LHCN-M2 (cell line): ENCODE measurements at regions not wholly inside any gene's neighbourhood (a gene's known extent, or its start where the extent isn't known, plus 50 kb on each side); places are given as distances from the start of the nearest gene placed in this dataset.
"Not testable (repeated sequence)": the region's sequence is repeated elsewhere in the genome, so short reads cannot be mapped to it uniquely, and the experiment has no call there.

ENCODE experiments used
- DNase-seq: peaks from one replicate; pipeline ENCODE4 v3.0.0-alpha.2; 2012; ENCODE audit warnings: low read depth

- DNase-seq, result no peak
Measured at GRCh38 chrX:34576864-34577263, 80.2 kb downstream of the TMEM47 start.

DNA sequence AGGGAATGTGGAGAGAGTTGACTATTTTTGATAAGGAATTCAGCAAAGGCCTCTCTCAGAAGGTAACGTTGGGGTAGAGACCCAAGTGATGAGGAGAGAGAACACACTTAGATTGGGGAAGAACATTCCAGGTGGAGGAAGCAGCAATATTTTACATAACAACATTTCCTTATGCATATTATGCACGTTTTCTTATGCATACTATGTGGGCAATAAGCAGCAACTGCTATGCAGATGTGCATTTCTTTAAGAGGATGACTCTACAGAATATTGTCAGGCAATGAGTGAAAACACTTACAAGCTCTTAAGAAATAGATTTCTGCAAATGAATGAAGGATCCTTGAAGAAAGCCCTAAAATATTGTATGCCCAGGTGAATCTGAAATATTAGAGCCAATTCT lies 91.1 kb downstream of the TMEM47 start:
- DNase-seq, result no peak

DNA sequence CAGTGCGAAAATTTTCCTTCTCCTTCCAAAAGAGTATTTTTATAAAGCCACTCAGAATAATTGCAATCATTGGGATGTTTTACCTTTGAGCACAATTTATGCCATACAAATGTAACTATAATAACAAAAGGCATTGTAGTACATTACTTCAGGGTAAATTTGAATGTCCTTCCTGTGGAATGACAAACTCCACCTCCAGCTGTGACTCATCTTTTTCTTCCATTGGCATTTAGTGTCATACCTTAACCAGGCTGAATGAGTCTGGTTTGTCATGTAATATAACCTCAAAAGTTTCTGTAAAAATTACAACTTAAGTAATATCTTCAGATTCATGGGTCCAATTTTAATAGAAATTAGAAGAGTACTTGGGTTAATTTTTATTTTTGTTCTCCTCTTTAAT lies 93.3 kb downstream of the TMEM47 start:
- peak; percentile 18 for DNase-seq

DNA sequence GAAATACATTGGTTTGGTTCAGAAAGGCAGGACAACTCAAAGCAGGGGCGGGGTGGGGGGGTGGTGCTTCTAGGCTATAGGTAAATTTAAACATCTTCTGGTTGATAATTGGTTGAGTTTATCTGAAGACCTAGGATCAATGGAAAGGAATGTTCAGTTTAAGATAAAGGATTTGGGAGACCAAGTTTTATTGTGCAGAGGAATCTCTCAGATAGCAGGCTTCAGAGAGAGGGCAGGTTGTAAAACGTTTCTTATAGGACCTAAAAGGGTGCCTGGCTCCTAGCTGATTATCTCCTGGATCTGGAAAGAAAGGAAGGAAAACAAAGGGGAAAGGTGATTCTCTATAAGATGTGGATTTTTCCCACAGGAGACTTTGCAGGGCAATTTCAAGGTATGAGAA lies 94.0 kb downstream of the TMEM47 start:
- DNase-seq, result no peak

- DNase-seq, result no peak
Measured at GRCh38 chrX:34562006-34562405, 95.1 kb downstream of the TMEM47 start.

GRCh38 chrX:34560180-34560579 lies 96.9 kb downstream of the TMEM47 start:
- DNase-seq, result no peak

GRCh38 chrX:34559325-34559724 lies 97.8 kb downstream of the TMEM47 start:
- DNase-seq, result peak; percentile 28

GRCh38 chrX:34557733-34558132 lies 99.4 kb downstream of the TMEM47 start:
- DNase-seq, result no peak

GRCh38 chrX:34555481-34555880 lies 101.6 kb downstream of the TMEM47 start:
- DNase-seq, result no peak

- peak; percentile 5 for DNase-seq
Measured at GRCh38 chrX:34546366-34546765, 110.7 kb downstream of the TMEM47 start.

DNA sequence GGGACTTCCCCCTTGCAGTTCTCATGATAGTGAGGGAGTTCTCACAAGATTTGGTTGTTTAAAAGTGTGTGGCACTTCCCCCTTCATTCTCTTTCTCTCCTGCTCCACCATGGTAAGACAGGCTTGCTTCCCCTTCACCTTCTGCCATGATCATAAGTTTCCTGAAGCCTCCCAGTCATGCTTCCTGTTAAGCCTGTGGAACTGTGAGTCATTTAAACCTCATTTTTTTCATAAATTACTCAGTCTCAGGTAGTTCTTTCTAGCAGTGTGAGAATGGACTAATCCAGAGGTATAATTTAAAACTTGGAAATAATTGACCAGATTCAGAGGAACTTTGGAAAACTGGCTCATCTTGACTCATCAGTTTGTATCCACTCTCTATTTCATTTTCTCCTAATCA lies 129.0 kb downstream of the TMEM47 start:
- DNase-seq, result peak; percentile 1

- DNase-seq, result peak; percentile 12
Measured at GRCh38 chrX:34521563-34521962, 135.5 kb downstream of the TMEM47 start.

GRCh38 chrX:34509394-34509793 lies 147.7 kb downstream of the TMEM47 start:
- no peak for DNase-seq

- DNase-seq, result no peak
Measured at GRCh38 chrX:34503119-34503518, 154.0 kb downstream of the TMEM47 start.

DNA sequence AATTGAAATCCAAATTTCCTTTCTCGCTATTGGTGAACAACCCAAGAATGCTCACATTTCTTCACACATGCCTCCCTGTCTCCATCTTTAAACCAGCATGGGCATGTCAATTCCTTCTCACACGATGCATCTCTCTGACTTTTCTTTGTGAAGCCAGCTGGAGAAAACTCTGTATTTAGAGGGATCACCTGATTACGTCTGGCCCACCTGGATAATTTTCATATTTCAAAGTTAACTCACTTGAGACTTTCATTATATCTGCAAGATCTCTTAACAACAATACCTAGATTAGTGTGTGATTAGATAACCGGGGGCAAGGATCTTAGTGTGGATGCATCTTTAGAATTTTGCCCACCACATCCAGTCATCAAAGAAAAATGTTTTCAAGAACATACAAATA lies 164.0 kb downstream of the TMEM47 start:
- no peak for DNase-seq

DNA sequence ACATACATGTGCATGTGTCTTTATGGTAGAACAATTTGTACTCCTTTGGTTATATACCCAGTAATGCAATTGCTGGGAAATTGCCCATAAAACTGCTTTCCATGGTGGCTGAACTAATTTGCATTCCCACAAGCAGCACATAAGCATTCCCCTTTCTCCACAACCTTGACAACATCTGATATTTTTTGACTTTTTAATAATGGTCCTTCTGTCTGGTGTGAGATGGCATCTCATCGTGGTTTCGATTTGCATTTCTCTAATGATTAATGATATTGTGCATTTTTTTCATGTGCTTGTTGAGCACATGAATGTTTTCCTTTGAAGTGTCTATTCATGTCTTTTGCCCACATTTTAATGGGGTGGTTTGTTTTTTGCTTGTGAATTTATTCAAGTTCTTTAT lies 166.0 kb downstream of the TMEM47 start:
- no peak for DNase-seq

GRCh38 chrX:34487364-34487763 lies 169.7 kb downstream of the TMEM47 start:
- DNase-seq, result no peak

- no peak for DNase-seq
Measured at GRCh38 chrX:34483980-34484379, 173.1 kb downstream of the TMEM47 start.

GRCh38 chrX:34470507-34470906 lies 186.6 kb downstream of the TMEM47 start:
- DNase-seq, result no peak

- DNase-seq, result peak; percentile 75
Measured at GRCh38 chrX:34467437-34467836, 189.6 kb downstream of the TMEM47 start.

GRCh38 chrX:34463220-34463619 lies 193.9 kb downstream of the TMEM47 start:
- not testable (repeated sequence) for DNase-seq

- not testable (repeated sequence) for DNase-seq
Measured at GRCh38 chrX:34457850-34458249, 199.2 kb downstream of the TMEM47 start.

DNA sequence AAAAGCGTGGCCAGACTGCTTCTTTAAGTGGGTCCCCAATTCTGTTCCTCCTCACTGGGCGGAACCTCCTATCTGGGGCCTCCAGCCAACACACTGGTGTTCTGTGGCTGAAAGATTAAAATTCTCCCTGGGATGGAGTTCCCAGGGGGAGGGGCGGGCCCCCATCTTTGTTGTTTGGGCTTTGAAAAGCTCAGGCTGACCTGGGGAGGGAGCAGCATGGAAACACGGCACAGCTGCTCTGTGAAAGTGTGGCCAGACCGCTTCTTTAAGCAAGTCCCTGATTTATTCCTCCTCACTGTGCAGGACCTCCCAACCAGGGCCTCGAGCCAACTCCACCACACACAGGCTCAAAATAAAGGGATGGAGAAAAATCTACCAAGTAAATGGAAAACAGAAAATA lies 219.5 kb downstream of the TMEM47 start:
- DNase-seq, result no peak

DNA sequence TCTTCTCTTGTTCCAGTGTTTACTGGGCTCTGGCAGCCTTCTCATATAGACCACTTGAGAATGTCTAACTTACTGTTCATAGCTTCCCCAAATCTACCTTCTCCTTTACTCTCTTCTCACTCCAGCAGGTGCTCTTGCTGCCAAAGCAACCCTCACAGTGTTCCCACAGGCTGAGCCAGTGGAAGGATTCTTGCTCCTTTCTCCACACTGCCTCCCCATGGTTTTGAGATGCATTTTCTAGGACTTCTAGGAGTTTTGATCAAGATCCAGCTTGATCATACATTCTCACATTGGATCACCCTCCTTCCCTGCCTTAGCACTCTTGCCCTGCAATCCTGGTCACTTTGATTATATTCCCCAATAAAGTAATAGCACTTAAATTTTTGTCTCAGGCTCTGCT lies 230.8 kb downstream of the TMEM47 start:
- DNase-seq, result peak; percentile 10

DNA sequence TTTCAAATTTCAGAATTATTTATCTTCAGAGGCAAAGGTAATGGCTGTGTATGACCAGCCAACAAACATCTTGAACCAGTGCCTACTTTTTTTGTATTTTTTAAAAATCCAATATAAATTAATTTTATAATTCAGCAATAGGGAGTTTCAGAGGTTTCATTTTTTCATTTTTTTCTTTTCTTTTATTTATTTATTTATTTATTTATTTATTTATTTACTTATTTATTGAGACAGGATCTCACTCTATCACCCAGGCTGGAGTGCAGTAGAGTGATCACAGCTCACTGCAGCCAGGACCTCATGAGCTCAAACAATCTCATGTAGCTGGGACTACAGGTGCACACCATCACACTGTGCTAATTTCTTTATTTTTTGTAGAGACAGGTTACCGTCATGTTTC lies 250.5 kb downstream of the TMEM47 start:
- no peak for DNase-seq
